NCI-H1105 (cell line): ENCODE measurements at regions not wholly inside any gene's neighbourhood (a gene's known extent, or its start where the extent isn't known, plus 50 kb on each side); places are given as distances from the start of the nearest gene placed in this dataset.
"Not testable (repeated sequence)": the region's sequence is repeated elsewhere in the genome, so short reads cannot be mapped to it uniquely, and the experiment has no call there.

Source experiments
- DNase-seq: peaks from one replicate; lab custom pipeline; 2025; lab: John Stamatoyannopoulos, UW

- DNase-seq = no peak
Measured at GRCh38 chr3:197368330-197368729, 69.9 kb upstream of the DLG1 start.

- peak; percentile 16 for DNase-seq
Measured at GRCh38 chr3:197367081-197367780, 68.8 kb upstream of the DLG1 start.

- DNase-seq = no peak
Measured at GRCh38 chr3:197366301-197367044, 68.1 kb upstream of the DLG1 start.

- DNase-seq = no peak
Measured at GRCh38 chr3:197365586-197365985, 67.2 kb upstream of the DLG1 start.

GRCh38 chr3:197364410-197365071 is 66.1 kb upstream of the DLG1 start:
- DNase-seq = peak; percentile 58

- no peak for DNase-seq
Measured at GRCh38 chr3:197363553-197364409, 65.4 kb upstream of the DLG1 start.

GRCh38 chr3:197362081-197362480 is 63.7 kb upstream of the DLG1 start:
- no peak for DNase-seq

- not testable (repeated sequence) for DNase-seq
Measured at GRCh38 chr3:197360095-197360494, 61.7 kb upstream of the DLG1 start.

GRCh38 chr3:197359476-197359875 is 61.1 kb upstream of the DLG1 start:
- not testable (repeated sequence) for DNase-seq

GRCh38 chr3:197356741-197357140 is 58.3 kb upstream of the DLG1 start:
- DNase-seq = no peak

GRCh38 chr3:197356275-197356674 is 57.9 kb upstream of the DLG1 start:
- DNase-seq = no peak

- DNase-seq = no peak
Measured at GRCh38 chr3:197355713-197356112, 57.3 kb upstream of the DLG1 start.

- DNase-seq = no peak
Measured at GRCh38 chr3:197354568-197355001, 56.2 kb upstream of the DLG1 start.

GRCh38 chr3:197353867-197354567 is 55.6 kb upstream of the DLG1 start:
- no peak for DNase-seq

- no peak for DNase-seq
Measured at GRCh38 chr3:197353001-197353866, 54.8 kb upstream of the DLG1 start.

GRCh38 chr3:197352382-197352781 is 54.0 kb upstream of the DLG1 start:
- no peak for DNase-seq

- no peak for DNase-seq
Measured at GRCh38 chr3:197350446-197350845, 52.0 kb upstream of the DLG1 start.

GRCh38 chr3:197349368-197349767 is 51.0 kb upstream of the DLG1 start:
- DNase-seq = no peak
